CD14-positive monocyte (primary cell): ENCODE measurements at regions not wholly inside any gene's neighbourhood (a gene's known extent, or its start where the extent isn't known, plus 50 kb on each side); places are given as distances from the start of the nearest gene placed in this dataset.

Experiments
- DNase-seq, 3 donors: peaks; one replicate each; pipeline ENCODE4 v3.0.0-alpha.2; 2011 to 2022
- H2AFZ ChIP-seq: 2 replicates; pipeline ENCODE4 v1.6.0; 2012; ENCODE audit warnings: mild to moderate bottlenecking, low read depth, low read length, inconsistent platforms; ENCODE audit not compliant: insufficient read depth, poor library complexity, severe bottlenecking
- H3K27ac ChIP-seq, 2 donors: 1 replicate in 1 of 2; 2 replicates in 1 of 2; pipeline ENCODE4 v1.5.1; 2012 to 2013; ENCODE audit warnings: low read length in 2 of 2, control low read depth in 1 of 2, inconsistent platforms in 1 of 2, low read depth in 1 of 2, mild to moderate bottlenecking in 1 of 2
- H3K27me3 ChIP-seq, 2 donors: one replicate each; pipeline versions ENCODE4 v1.6.0 to v1.6.1; 2011 to 2013; ENCODE audit warnings: low read length in 2 of 2; ENCODE audit not compliant: control insufficient read depth in 2 of 2, insufficient read depth in 2 of 2
- H3K36me3 ChIP-seq, 2 donors: replicated peaks in 1 of 2; 1 replicate in 1 of 2; 2 replicates in 1 of 2; pipeline versions ENCODE4 v1.5.1 to v1.6.1; 2012 to 2013; ENCODE audit warnings: low read length in 2 of 2, control low read depth in 1 of 2, inconsistent platforms in 1 of 2, mild to moderate bottlenecking in 1 of 2; ENCODE audit not compliant: insufficient read depth in 2 of 2, control insufficient read depth in 1 of 2
- H3K4me1 ChIP-seq, 2 donors: 1 replicate in 1 of 2; 2 replicates in 1 of 2; pipeline versions ENCODE4 v1.5.1 to v1.6.1; 2012 to 2013; ENCODE audit warnings: low read length in 2 of 2, control low read depth in 1 of 2, inconsistent platforms in 1 of 2, mild to moderate bottlenecking in 1 of 2, moderate library complexity in 1 of 2; ENCODE audit not compliant: insufficient read depth in 2 of 2, control insufficient read depth in 1 of 2
- H3K4me2 ChIP-seq: replicated peaks from 2 replicates; pipeline ENCODE3; 2012; ENCODE audit warnings: low read length, moderate library complexity, mild to moderate bottlenecking; ENCODE audit not compliant: poor library complexity, severe bottlenecking; ENCODE audit errors: extremely low read depth
- H3K4me3 ChIP-seq, 3 experiments: fragments of 200-600 bp in 1 of 3; sonication (generic) in 1 of 3; replicated peaks in 1 of 3; 1 replicate in 2 of 3; 2 replicates in 1 of 3; pipeline ENCODE4 v1.5.1; 2011 to 2013; ENCODE audit warnings: low read length in 3 of 3, mild to moderate bottlenecking in 3 of 3, control low read depth in 2 of 3, low read depth in 2 of 3, inconsistent platforms in 1 of 3, moderate library complexity in 1 of 3
- H3K79me2 ChIP-seq: 2 replicates; pipeline ENCODE4 v1.6.0; 2012; ENCODE audit warnings: mild to moderate bottlenecking, control low read depth, inconsistent platforms, low read length, moderate library complexity; ENCODE audit not compliant: insufficient read depth
- H3K9ac ChIP-seq: 2 replicates; pipeline ENCODE4 v1.6.0; 2017; ENCODE audit warnings: low read length, mild to moderate bottlenecking; ENCODE audit not compliant: insufficient read depth, poor library complexity, severe bottlenecking
- H3K9me3 ChIP-seq, 2 donors: replicated peaks in 1 of 2; 1 replicate in 1 of 2; 2 replicates in 1 of 2; pipeline versions ENCODE4 v1.5.1 to v1.6.1; 2012 to 2013; ENCODE audit warnings: low read length in 2 of 2, control low read depth in 1 of 2; ENCODE audit not compliant: control insufficient read depth in 1 of 2, insufficient read depth in 1 of 2
- H4K20me1 ChIP-seq: 2 replicates; pipeline ENCODE4 v1.6.0; 2012; ENCODE audit warnings: mild to moderate bottlenecking, low read length, control low read depth, moderate library complexity; ENCODE audit not compliant: insufficient read depth
- H3K27ac Mint-ChIP-seq, 7 donors: one replicate each; pipeline ENCODE4 v1.8.0; 2020; ENCODE audit warnings: mild to moderate bottlenecking in 7 of 7, mixed read lengths in 7 of 7, moderate library complexity in 6 of 7, inconsistent platforms in 2 of 7
- H3K27me3 Mint-ChIP-seq, 3 donors: one replicate each; pipeline ENCODE4 v1.8.0; 2021 to 2022; ENCODE audit warnings: low read depth in 3 of 3, mild to moderate bottlenecking in 3 of 3, mixed read lengths in 3 of 3, moderate library complexity in 3 of 3, inconsistent platforms in 1 of 3
- H3K36me3 Mint-ChIP-seq, 2 donors: one replicate each; pipeline ENCODE4 v1.8.0; 2020; ENCODE audit warnings: mixed read lengths in 2 of 2, inconsistent platforms in 1 of 2, mild to moderate bottlenecking in 1 of 2
- H3K4me1 Mint-ChIP-seq: one replicate; pipeline ENCODE4 v1.8.0; 2020; ENCODE audit warnings: mild to moderate bottlenecking, mixed read lengths
- H3K4me3 Mint-ChIP-seq, 2 donors: one replicate each; pipeline ENCODE4 v1.8.0; 2020; ENCODE audit warnings: mild to moderate bottlenecking in 2 of 2, mixed read lengths in 2 of 2, moderate library complexity in 1 of 2
- H3K9me3 Mint-ChIP-seq, 7 donors: one replicate each; pipeline ENCODE4 v1.8.0; 2020 to 2022; ENCODE audit warnings: mixed read lengths in 7 of 7, mild to moderate bottlenecking in 6 of 7, moderate library complexity in 6 of 7, inconsistent platforms in 2 of 7
- CTCF ChIP-seq: fragments of 200-600 bp; IDR thresholded peaks from one replicate; pipeline ENCODE4 v1.8.0; 2022; ENCODE audit warnings: antibody characterized with exemption, mild to moderate bottlenecking
- WGBS: methylation state at CpG from one replicate; pipeline ENCODE4 v1.1.5; 2013; ENCODE audit warnings: missing lambda C conversion rate; ENCODE audit not compliant: insufficient coverage; 5-methylcytosine and 5-hydroxymethylcytosine counted together
- intact Hi-C, 2 donors: fragments of 100-400 bp; cut with micrococcal nuclease; formaldehyde crosslinking; loops; one replicate each; pipeline versions ENCODE4 v1.15.0 to v1.15.1; 2023

GRCh38 chr20:60224914-60225313 is 266.7 kb downstream of the CDH26 start:
- no peak overlapping the region for H3K4me3 Mint-ChIP-seq
- intact Hi-C loops, result loop anchor here in 1 of 2 donors (10.0 kb wide), 1 partner anchor 170 kb away; no protein-coding TSS in a partner anchor
- Histone ChIP-seq H3K79me2 (no peaks in the 10 kb centered on the region), H4K20me1 (no peaks in the 10 kb centered on the region), H3K4me2 (no peak overlapping the region), H3K36me3 (no peaks in the 10 kb centered on the region), H3K9me3 (no peaks in the 10 kb centered on the region), H3K9ac (no peak overlapping the region), H3K4me1 (peaks cover 22 to 32% of the 10 kb centered on the region in 2 donors), H3K4me3 (no peak overlapping the region), H3K27me3 (no peaks in the 10 kb centered on the region), H3K27ac (no peak overlapping the region), H2AFZ (no peak overlapping the region)
- TF ChIP-seq CTCF, result no peak
- H3K36me3 Mint-ChIP-seq, result peaks cover 6 to 22% of the 10 kb centered on the region in 2 donors
- no peaks in the 10 kb centered on the region for H3K27me3 Mint-ChIP-seq
- H3K27ac Mint-ChIP-seq, result no peak overlapping the region
- WGBS, result no CpG with 5 or more reads among the region's 3 CpGs
- peaks cover 41% of the 10 kb centered on the region for H3K4me1 Mint-ChIP-seq
- no peak for DNase-seq
- H3K9me3 Mint-ChIP-seq, result peaks cover 0 to 5% (median 0%) of the 10 kb centered on the region in 7 donors

GRCh38 chr20:60228255-60228654 is 270.0 kb downstream of the CDH26 start:
- Histone ChIP-seq H3K9me3 (no peaks in the 10 kb centered on the region), H2AFZ (no peak overlapping the region), H3K4me1 (peaks cover 31 to 43% of the 10 kb centered on the region in 2 donors), H4K20me1 (no peaks in the 10 kb centered on the region), H3K79me2 (no peaks in the 10 kb centered on the region), H3K4me3 (no peak overlapping the region), H3K4me2 (no peak overlapping the region), H3K9ac (no peak overlapping the region), H3K27ac (peak overlapping the region; percentile 7 to 62), H3K27me3 (no peaks in the 10 kb centered on the region), H3K36me3 (no peaks in the 10 kb centered on the region)
- DNase-seq, result peak; percentile 81 to 89 (median 89)
- TF ChIP-seq CTCF, result no peak
- Mint-ChIP-seq H3K4me3 (peak overlapping the region in 1 of 2 donors; percentile 22), H3K9me3 (peaks cover 0 to 7% (median 2%) of the 10 kb centered on the region in 7 donors), H3K27ac (peak overlapping the region; percentile 80 to 98 (median 90)), H3K36me3 (peaks cover 4 to 19% of the 10 kb centered on the region in 2 donors), H3K4me1 (peaks cover 44% of the 10 kb centered on the region), H3K27me3 (no peaks in the 10 kb centered on the region)
- intact Hi-C loops, result loop anchor here in 1 of 2 donors (10.0 kb wide), 1 partner anchor 173 kb away; no protein-coding TSS in a partner anchor
- 100% methylated on average over 1 of the region's 3 CpGs for WGBS
